Osteocyte (in vitro differentiated cells): ENCODE measurements at regions not wholly inside any gene's neighbourhood (a gene's known extent, or its start where the extent isn't known, plus 50 kb on each side); places are given as distances from the start of the nearest gene placed in this dataset.

Experiments
- DNase-seq: peaks from one replicate; pipeline ENCODE4 v3.0.0; 2021; ENCODE audit warnings: mixed read lengths; ENCODE audit not compliant: unreplicated experiment; ENCODE audit errors: extremely low spot score
- H3K27ac Mint-ChIP-seq: one replicate; pipeline ENCODE4 v1.8.0; 2021; ENCODE audit warnings: mild to moderate bottlenecking, mixed read lengths; ENCODE audit not compliant: unreplicated experiment
- H3K27me3 Mint-ChIP-seq: one replicate; pipeline ENCODE4 v1.8.0; 2021; ENCODE audit warnings: mixed read lengths; ENCODE audit not compliant: unreplicated experiment
- H3K36me3 Mint-ChIP-seq: one replicate; pipeline ENCODE4 v1.8.0; 2021; ENCODE audit warnings: mixed read lengths; ENCODE audit not compliant: unreplicated experiment
- H3K4me1 Mint-ChIP-seq: one replicate; pipeline ENCODE4 v1.8.0; 2021; ENCODE audit warnings: mixed read lengths; ENCODE audit not compliant: unreplicated experiment
- H3K4me3 Mint-ChIP-seq: one replicate; pipeline ENCODE4 v1.8.0; 2021; ENCODE audit warnings: mild to moderate bottlenecking, moderate library complexity, mixed read lengths; ENCODE audit not compliant: unreplicated experiment
- H3K9me3 Mint-ChIP-seq: one replicate; pipeline ENCODE4 v1.8.0; 2021; ENCODE audit warnings: mixed read lengths; ENCODE audit not compliant: unreplicated experiment
- CTCF ChIP-seq: fragments of 200-600 bp; sonication (generic); IDR thresholded peaks from 2 replicates; pipeline ENCODE4 v1.5.0; 2021; ENCODE audit warnings: antibody characterized with exemption, mild to moderate bottlenecking, moderate library complexity

GRCh38 chr16:66159987-66160386, 206.5 kb upstream of the CDH5 start:
- Mint-ChIP-seq H3K27ac (no peak overlapping the region), H3K9me3 (no peaks in the 10 kb centered on the region), H3K4me1 (peaks cover 31% of the 10 kb centered on the region), H3K27me3 (no peaks in the 10 kb centered on the region), H3K4me3 (no peak overlapping the region), H3K36me3 (no peaks in the 10 kb centered on the region)
- TF ChIP-seq CTCF: peak; percentile 18
- DNase-seq: no peak

- Mint-ChIP-seq H3K27me3 (no peaks in the 10 kb centered on the region), H3K9me3 (no peaks in the 10 kb centered on the region), H3K4me1 (peaks cover 43% of the 10 kb centered on the region), H3K36me3 (no peaks in the 10 kb centered on the region), H3K4me3 (no peak overlapping the region), H3K27ac (no peak overlapping the region)
- no peak for TF ChIP-seq CTCF
- DNase-seq: no peak
Measured at GRCh38 chr16:66156538-66156937, 210.0 kb upstream of the CDH5 start.

- peaks cover 44% of the 10 kb centered on the region for H3K4me1 Mint-ChIP-seq
- DNase-seq: no peak
- H3K4me3 Mint-ChIP-seq: no peak overlapping the region
- H3K36me3 Mint-ChIP-seq: no peaks in the 10 kb centered on the region
- H3K9me3 Mint-ChIP-seq: no peaks in the 10 kb centered on the region
- no peaks in the 10 kb centered on the region for H3K27me3 Mint-ChIP-seq
- H3K27ac Mint-ChIP-seq: no peak overlapping the region
- no peak for TF ChIP-seq CTCF
Measured at GRCh38 chr16:66155933-66156332, 210.6 kb upstream of the CDH5 start.

- Mint-ChIP-seq H3K4me3 (no peak overlapping the region), H3K4me1 (peaks cover 52% of the 10 kb centered on the region), H3K9me3 (no peaks in the 10 kb centered on the region), H3K27me3 (no peaks in the 10 kb centered on the region), H3K27ac (peak overlapping the region; percentile 50), H3K36me3 (no peaks in the 10 kb centered on the region)
- DNase-seq: no peak
- TF ChIP-seq CTCF: no peak
Measured at GRCh38 chr16:66154801-66155200, 211.7 kb upstream of the CDH5 start.

GRCh38 chr16:66152823-66153393, 213.6 kb upstream of the CDH5 start:
- Mint-ChIP-seq H3K4me1 (peaks cover 57% of the 10 kb centered on the region), H3K4me3 (no peak overlapping the region), H3K27me3 (no peaks in the 10 kb centered on the region), H3K27ac (peak overlapping the region; percentile 94), H3K9me3 (no peaks in the 10 kb centered on the region), H3K36me3 (no peaks in the 10 kb centered on the region)
- no peak for DNase-seq
- peak; percentile 28 for TF ChIP-seq CTCF
